Fibroblast of villous mesenchyme (primary cell): ENCODE measurements at regions not wholly inside any gene's neighbourhood (a gene's known extent, or its start where the extent isn't known, plus 50 kb on each side); places are given as distances from the start of the nearest gene placed in this dataset.
A peak's percentile ranks its signal among the peaks of the same experiment; 100 is the strongest.
"Not testable (repeated sequence)": the region's sequence is repeated elsewhere in the genome, so short reads cannot be mapped to it uniquely, and the experiment has no call there.

Source experiments
- DNase-seq: peaks from one replicate; pipeline ENCODE4 v3.0.0-alpha.2; 2010; ENCODE audit warnings: low read depth
- H3K4me3 ChIP-seq: 2 replicates; pipeline ENCODE4 v1.5.1; 2011; ENCODE audit warnings: low read depth, mild to moderate bottlenecking, low read length
- CTCF ChIP-seq: IDR thresholded peaks from 2 replicates; pipeline ENCODE4 v1.5.1; 2012; ENCODE audit warnings: low read depth, mild to moderate bottlenecking, low read length; ENCODE audit not compliant: insufficient read depth

GRCh38 chr1:199929556-199929955, 98.0 kb upstream of the NR5A2 start:
- H3K4me3 ChIP-seq: no peak overlapping the region
- DNase-seq: no peak
- TF ChIP-seq CTCF: no peak

DNA sequence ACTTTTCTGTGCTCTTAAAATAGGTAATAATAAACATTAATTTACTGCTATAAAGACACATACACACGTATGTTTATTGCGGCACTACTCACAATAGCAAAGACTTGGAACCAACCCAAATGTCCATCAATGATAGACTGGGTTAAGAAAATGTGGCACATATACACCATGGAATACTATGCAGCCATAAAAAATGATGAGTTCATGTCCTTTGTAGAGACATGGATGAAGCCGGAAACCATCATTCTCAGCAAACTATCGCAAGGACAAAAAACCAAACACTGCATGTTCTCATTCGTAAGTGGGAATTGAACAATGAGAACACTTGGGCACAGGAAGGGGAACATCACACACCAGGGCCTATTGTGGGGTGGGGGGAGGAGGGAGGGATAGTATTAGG, 97.4 kb upstream of the NR5A2 start:
- H3K4me3 ChIP-seq, DNase-seq: not testable (repeated sequence)

GRCh38 chr1:199931666-199932377, 95.7 kb upstream of the NR5A2 start:
- peak overlapping the region; percentile 37 for H3K4me3 ChIP-seq
- TF ChIP-seq CTCF: no peak
- peak; percentile 61 for DNase-seq

GRCh38 chr1:199932462-199932861, 95.0 kb upstream of the NR5A2 start:
- no peak for TF ChIP-seq CTCF
- no peak for DNase-seq
- no peak overlapping the region for H3K4me3 ChIP-seq

DNA sequence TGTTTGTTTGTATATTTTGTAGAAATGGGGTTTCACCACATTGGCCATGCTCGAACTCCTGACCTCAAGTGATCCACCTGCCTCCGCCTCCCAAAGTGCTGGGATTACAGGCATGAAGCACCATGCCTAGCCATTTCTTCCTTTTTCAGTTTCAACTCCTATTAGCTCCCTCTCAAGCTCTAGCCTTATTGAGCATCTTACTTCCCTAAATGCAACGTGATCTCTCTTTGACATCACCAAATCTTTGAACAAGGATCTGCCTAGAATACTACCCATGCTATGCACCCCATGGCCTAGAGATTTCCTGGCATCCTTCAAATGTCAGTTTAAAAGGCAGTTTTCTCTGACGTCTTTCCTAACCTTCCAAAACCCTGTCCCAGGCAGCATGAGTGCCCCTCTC, 91.1 kb upstream of the NR5A2 start:
- no peak for DNase-seq
- TF ChIP-seq CTCF: no peak
- no peak overlapping the region for H3K4me3 ChIP-seq

- no peak for TF ChIP-seq CTCF
- no peak for DNase-seq
- H3K4me3 ChIP-seq: no peak overlapping the region
Measured at GRCh38 chr1:199937161-199937560, 90.3 kb upstream of the NR5A2 start.

- no peak for TF ChIP-seq CTCF
- no peak overlapping the region for H3K4me3 ChIP-seq
- DNase-seq: no peak
Measured at GRCh38 chr1:199937661-199938060, 89.8 kb upstream of the NR5A2 start.
